ENCODE measurements at regions not wholly inside any gene's neighbourhood (a gene's known extent, or its start where the extent isn't known, plus 50 kb on each side); places are given as distances from the start of the nearest gene placed in this dataset.

- H3K4me1 ChIP-seq (ENCODE audit: insufficient read depth, low read length): peaks cover 39% of the 10 kb centered on the region
- H3K4me3 ChIP-seq (ENCODE audit: insufficient read depth, low read length): no peak overlapping the region
- H3K9me3 ChIP-seq (ENCODE audit: low read depth, low read length): no peaks in the 10 kb centered on the region
- no peaks in the 10 kb centered on the region for H3K79me2 ChIP-seq (ENCODE audit: insufficient read depth, low read length)
- H3K27ac ChIP-seq (ENCODE audit: low read depth, low read length): peak overlapping the region; percentile 86
- H3K36me3 ChIP-seq (ENCODE audit: insufficient read depth, low read length): no peaks in the 10 kb centered on the region
- no peaks in the 10 kb centered on the region for H4K20me1 ChIP-seq (ENCODE audit: insufficient read depth, low read length)
- no peak for DNase-seq (ENCODE audit: insufficient read length, low spot score, missing footprints)
- no peaks in the 10 kb centered on the region for H3K27me3 ChIP-seq (ENCODE audit: insufficient read depth, low read length)
- H2AFZ ChIP-seq (ENCODE audit: low read length): peak overlapping the region; percentile 39
- H3K4me2 ChIP-seq (ENCODE audit: insufficient read depth, low read length): peak overlapping the region; percentile 32
- TF ChIP-seq CTCF (IDR thresholded peaks at IDR 0.05; ENCODE audit: extremely low read depth, low read depth, low read length): no peak
Measured at GRCh38 chr5:82348784-82349425, 70.8 kb upstream of the RPS23 start.

GRCh38 chr5:82347201-82347865 lies 69.2 kb upstream of the RPS23 start:
- Histone ChIP-seq H3K4me3 (ENCODE audit: insufficient read depth, low read length) (peak overlapping the region; percentile 11), H2AFZ (ENCODE audit: low read length) (peak overlapping the region; percentile 80), H3K36me3 (ENCODE audit: insufficient read depth, low read length) (no peaks in the 10 kb centered on the region), H3K27me3 (ENCODE audit: insufficient read depth, low read length) (no peaks in the 10 kb centered on the region), H4K20me1 (ENCODE audit: insufficient read depth, low read length) (no peaks in the 10 kb centered on the region), H3K4me1 (ENCODE audit: insufficient read depth, low read length) (peaks cover 36% of the 10 kb centered on the region), H3K9me3 (ENCODE audit: low read depth, low read length) (no peaks in the 10 kb centered on the region), H3K27ac (ENCODE audit: low read depth, low read length) (peak overlapping the region; percentile 86), H3K79me2 (ENCODE audit: insufficient read depth, low read length) (no peaks in the 10 kb centered on the region), H3K4me2 (ENCODE audit: insufficient read depth, low read length) (peak overlapping the region; percentile 57)
- no peak for TF ChIP-seq CTCF (IDR thresholded peaks at IDR 0.05; ENCODE audit: extremely low read depth, low read depth, low read length)
- peak; percentile 72 for DNase-seq (ENCODE audit: insufficient read length, low spot score, missing footprints)

GRCh38 chr5:82346399-82347165 lies 68.4 kb upstream of the RPS23 start:
- H3K27ac ChIP-seq (ENCODE audit: low read depth, low read length): peak overlapping the region; percentile 86
- no peaks in the 10 kb centered on the region for H3K9me3 ChIP-seq (ENCODE audit: low read depth, low read length)

More at GRCh38 chr5:82346399-82347165, 68.4 kb upstream of the RPS23 start:
- TF ChIP-seq CTCF (IDR thresholded peaks at IDR 0.05; ENCODE audit: extremely low read depth, low read depth, low read length): no peak
- Histone ChIP-seq H3K36me3 (ENCODE audit: insufficient read depth, low read length) (no peaks in the 10 kb centered on the region), H3K4me3 (ENCODE audit: insufficient read depth, low read length) (no peak overlapping the region), H3K4me2 (ENCODE audit: insufficient read depth, low read length) (no peak overlapping the region), H2AFZ (ENCODE audit: low read length) (peak overlapping the region; percentile 80), H3K4me1 (ENCODE audit: insufficient read depth, low read length) (peaks cover 32% of the 10 kb centered on the region), H3K79me2 (ENCODE audit: insufficient read depth, low read length) (no peaks in the 10 kb centered on the region), H4K20me1 (ENCODE audit: insufficient read depth, low read length) (no peaks in the 10 kb centered on the region), H3K27me3 (ENCODE audit: insufficient read depth, low read length) (no peaks in the 10 kb centered on the region)
- DNase-seq (ENCODE audit: insufficient read length, low spot score, missing footprints): no peak
